Endometrial microvascular endothelial cells (primary cell): ENCODE measurements at regions not wholly inside any gene's neighbourhood (a gene's known extent, or its start where the extent isn't known, plus 50 kb on each side); places are given as distances from the start of the nearest gene placed in this dataset.

ENCODE experiments used
- in situ Hi-C: cut with HindIII; loops from 2 replicates; pipeline ENCODE4 v1.10.0; 2017; ENCODE audit warnings: low sequenced_read_pairs, low pct_unique_long_range_greater_than_20kb; ENCODE audit errors: inconsistent ontology term

DNA sequence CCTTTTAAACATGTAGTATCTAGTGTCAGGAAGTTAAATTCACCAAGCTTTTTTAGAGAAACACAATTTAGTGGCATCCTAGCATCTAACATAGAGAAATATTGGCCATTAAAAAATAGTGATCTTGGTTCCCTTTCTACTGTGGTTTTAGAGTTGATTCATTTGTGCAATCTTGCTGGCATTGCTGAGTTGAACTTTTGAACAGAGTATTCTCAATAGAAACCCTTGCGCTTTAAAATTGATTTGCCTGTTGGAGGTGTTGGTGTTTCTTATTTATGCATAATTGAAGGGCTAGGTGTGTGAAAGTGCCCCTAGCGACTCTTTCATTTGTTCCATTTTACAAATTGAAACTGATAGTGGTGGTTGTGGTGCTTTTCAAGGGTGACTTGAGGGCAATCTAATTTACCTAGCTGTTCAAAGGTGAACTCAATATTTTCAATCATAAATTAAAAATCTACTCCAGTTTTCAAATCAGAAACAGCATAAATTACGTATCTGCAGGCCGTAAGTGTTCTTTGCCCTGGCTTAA is 73.0 kb upstream of the MPDZ start:
- in situ Hi-C loops, result no loop called here

DNA sequence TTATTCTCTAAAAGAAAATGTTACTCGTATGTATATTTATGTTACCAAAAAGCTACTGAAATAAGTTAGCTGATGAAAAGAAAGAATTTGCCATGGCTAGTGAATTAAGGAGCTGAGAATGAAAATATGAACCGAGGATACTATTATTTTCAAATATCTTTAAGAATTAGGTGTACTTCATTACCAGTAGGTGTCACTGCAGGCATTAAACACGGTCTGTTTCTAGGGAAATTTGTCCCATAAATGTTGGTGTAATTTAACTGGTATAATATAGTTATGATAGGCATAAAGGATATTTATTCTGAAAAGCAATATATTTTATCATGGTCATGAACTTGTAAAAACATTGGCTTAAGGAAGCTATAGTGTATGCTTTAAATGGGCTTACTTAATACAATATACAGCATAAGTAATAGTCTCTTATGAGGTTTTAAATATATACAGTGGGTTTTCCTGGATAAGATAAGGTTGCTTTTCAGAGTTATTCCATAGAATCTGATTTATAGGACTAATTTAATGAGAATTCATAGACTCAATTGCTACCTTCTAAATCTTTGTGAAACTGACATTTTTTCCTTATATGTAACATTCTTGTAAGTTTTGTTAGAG is 72.4 kb upstream of the MPDZ start:
- in situ Hi-C loops, result no loop called here

DNA sequence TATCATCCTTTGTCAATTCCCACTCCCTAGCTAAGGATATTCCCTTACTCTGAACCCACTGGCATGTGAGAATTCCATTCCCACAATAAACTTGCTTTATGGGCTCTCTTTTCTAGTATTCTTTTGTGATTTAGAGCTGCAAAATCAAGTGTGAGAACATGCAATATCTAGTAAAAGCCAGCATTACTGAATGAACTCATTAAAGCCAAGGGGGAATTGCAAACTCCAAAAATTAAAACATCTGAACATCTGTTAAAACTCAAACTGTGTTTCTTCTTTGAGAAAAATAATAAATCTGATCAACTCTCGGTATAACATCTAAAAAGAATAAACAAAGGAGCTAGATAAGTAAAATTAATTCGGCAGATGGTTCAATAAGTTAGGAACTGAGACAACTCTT is 53.1 kb upstream of the MPDZ start:
- in situ Hi-C loops, result no loop called here

DNA sequence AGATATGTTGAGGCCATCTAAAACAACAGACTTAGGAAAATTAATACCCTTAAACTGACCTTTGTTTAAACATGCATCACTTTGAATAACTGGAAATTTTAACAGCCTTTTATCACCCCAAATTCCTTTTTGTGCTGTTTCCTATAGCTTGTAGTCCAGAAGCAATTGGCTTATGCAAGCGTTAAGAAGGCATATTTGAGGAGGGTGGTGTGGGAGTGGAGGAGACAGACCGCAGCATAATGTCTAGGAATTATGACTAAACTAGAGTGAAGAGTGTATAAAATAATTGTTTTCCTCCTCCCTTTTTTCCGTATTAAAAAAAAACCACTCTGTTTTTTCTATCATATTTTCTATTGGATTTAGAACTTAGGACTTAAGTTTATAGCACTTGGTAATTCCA is 51.8 kb upstream of the MPDZ start:
- in situ Hi-C loops, result no loop called here

DNA sequence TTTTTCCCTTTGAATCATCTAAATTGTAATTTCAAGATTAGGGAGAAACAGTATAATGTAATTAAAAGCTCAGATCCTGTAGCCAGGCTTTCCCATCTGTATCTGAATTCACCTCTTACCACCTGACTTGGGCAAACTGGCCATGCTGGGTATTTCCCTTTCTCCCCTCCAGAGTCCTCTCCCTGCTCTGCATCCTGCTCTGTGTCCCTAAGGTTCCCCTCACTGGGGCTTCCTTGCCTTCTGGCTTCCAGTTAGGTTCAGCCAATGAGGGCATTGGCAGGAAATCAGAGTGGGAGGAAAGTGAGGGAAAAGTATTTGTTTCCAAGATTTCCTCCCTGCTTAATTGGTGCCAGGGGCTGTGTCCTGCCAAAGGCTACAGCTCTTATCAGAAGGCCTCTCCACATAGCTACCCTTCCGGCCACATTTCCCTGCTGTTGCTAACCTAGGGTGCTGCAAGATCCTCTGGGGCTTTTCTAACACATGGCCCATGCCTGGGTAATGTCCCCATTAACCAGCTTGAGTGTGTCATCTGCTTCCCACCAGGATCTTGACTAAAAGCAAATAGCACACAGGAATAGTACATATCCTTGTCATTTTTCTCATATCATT is 51.0 kb upstream of the MPDZ start:
- in situ Hi-C loops, result no loop called here
